ENCODE measurements at regions not wholly inside any gene's neighbourhood (a gene's known extent, or its start where the extent isn't known, plus 50 kb on each side); places are given as distances from the start of the nearest gene placed in this dataset.

DNA sequence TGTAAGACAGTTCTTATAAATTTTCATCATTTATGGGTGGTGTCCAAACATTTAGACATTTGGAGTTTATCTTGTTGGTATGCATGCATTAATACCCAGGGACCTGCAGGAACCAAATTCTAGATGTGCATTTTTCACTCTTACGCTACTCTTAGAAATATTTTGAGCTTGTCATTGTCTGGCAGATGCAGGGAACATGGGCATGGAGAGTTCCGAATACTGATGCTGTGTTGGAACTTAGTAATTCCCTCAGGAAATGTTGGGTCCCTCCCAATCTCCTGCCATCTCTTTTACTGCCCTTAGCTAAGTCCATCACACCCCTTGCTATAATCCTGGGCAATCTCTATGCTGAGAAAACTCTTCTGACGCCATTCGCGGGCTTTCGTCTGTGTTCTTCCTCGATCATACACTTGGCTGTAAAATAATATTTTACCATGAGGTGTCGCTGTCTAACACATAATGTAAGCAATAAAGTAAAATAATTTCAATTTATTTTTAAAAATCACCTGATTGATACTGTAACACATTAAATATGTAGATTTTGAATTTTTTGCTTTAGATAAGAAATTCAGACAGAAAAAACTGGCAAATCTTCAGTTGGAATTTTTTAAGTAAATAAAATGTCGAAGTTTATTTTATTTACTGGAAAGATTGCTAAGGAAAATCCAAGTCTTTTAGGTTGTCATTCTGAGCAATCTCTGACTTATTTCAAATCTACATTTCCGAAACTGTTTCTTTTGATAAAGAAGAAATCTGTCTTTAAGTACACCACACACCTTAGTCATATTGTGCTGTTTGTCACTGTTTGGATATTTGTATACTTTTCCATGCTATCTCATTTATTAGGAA is 304.1 kb upstream of the SSTR1 start:
- DNase-seq: peak; percentile 54

GRCh38 chr14:37924622-37925021 is 283.1 kb upstream of the SSTR1 start:
- DNase-seq: no peak

GRCh38 chr14:37932008-37932407 is 275.7 kb upstream of the SSTR1 start:
- no peak for DNase-seq

GRCh38 chr14:37932481-37932880 is 275.2 kb upstream of the SSTR1 start:
- DNase-seq: no peak

- no peak for DNase-seq
Observed at GRCh38 chr14:37936971-37937370, 270.7 kb upstream of the SSTR1 start.

DNA sequence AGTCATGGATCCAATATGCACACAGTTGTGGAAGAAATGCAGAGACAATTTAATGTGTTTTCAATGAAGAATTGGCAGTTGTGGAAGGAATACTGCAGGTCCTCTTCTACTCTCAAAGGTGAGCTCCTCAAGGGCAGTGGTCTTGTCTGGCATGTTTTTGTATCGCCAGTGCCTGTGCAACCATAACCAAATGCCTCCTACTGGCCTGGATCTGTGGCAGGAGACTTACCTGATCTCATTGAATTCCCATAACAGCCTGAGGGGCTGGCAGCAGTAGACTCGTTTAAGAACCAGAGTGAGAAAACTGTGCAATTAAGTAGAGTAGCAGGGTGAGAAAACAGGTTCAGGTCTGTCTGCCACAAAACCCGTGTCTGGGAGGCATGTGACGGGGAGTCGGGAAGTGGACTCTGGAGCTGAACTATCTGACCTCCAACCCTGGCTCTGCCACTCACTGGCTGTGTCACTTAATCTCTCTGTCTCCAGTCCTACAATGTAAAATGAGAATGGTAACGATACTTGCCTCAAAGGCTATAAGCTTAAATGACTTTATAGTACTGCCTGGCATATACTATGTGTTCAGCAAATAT is 268.2 kb upstream of the SSTR1 start:
- DNase-seq: no peak

DNA sequence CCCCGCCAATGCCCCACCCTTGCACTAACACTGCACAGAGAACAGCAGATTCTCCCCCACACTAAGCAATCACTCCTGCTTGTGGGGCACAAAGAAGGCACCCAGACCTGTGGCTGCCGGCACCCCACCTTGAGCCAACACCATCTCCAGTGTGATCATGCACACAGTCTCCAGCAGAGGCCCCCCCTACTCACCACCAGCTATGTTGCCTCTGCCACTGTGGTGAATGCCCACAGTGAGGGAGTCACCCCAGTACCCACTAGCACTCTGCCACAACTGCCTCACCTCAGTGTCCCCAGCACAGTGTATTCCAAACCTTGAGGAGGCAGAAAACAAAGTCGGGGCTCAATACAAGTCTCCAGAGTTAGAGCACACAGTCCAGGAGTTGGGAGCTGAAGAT is 261.7 kb upstream of the SSTR1 start:
- DNase-seq: no peak

- DNase-seq: no peak
Observed at GRCh38 chr14:37946819-37947218, 260.9 kb upstream of the SSTR1 start.

- no peak for DNase-seq
Observed at GRCh38 chr14:37948266-37948665, 259.4 kb upstream of the SSTR1 start.

GRCh38 chr14:37968664-37969240 is 239.0 kb upstream of the SSTR1 start:
- DNase-seq: no peak

DNA sequence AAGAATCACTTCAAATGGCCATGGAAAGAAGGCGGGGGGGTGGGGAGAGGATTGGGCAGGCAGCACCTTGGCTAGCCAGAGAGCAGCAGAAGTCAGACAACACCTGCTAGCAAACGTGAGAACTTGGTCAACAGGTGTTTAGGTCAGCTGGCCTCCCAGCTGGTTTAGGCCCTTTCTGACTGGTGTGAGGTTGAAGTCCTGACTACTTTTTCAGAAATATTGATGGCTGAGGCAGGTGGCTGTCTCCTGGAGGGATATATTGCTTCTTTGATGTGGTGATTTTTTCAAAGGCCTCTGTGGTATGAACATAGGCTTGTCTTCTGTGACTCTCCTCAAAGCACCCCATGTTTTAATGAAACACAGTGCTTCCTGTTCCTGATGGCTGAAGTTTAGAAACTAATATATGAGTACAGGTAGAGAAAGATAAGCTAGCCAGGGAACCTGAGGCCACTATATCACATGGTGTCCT is 238.2 kb upstream of the SSTR1 start:
- no peak for DNase-seq

DNA sequence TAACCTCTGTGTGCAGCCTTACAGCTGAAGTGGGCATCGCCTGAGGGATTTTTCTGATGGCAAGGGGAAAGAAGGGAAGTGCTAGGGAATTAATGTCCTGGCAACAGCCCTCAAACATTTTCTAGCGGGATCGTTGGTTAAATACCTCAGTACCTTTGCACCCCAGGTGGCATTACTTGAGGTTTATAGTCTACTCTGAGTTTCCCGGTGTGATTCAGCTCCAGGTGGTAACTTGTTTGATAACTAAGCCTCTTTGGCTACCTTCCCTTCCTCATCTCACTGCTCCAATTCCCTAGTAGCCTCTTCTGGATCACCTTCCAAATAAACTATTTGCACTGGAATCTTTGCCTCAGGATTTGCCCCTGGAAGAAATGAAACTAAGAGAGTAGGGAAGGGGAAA is 237.0 kb upstream of the SSTR1 start:
- DNase-seq: no peak

- no peak for DNase-seq
Observed at GRCh38 chr14:37972941-37973887, 234.5 kb upstream of the SSTR1 start.

- no peak for DNase-seq
Observed at GRCh38 chr14:37974421-37974820, 233.3 kb upstream of the SSTR1 start.

- DNase-seq: no peak
Observed at GRCh38 chr14:37977481-37977880, 230.2 kb upstream of the SSTR1 start.

GRCh38 chr14:37985826-37986470 is 221.8 kb upstream of the SSTR1 start:
- peak; percentile 60 for DNase-seq

GRCh38 chr14:37988472-37988871 is 219.2 kb upstream of the SSTR1 start:
- no peak for DNase-seq

DNA sequence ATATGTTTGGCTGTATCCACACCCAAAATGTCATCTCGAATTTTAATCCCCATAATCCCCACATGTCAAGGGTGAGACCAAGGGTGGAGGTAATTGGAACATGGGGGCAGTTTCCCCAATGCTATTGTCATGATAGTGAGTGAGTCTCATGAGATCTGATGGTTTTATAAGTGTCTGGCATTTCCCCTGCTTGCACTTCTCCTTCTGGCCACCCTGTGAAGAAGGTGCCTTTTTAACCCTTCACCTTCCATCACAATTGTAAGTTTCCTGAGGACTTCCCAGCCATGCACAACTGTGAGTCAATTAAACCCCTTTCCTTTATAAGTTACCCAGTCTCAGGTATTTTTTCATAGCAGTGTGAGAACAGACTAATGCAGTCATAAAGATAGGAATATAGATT is 216.7 kb upstream of the SSTR1 start:
- DNase-seq: no peak

- DNase-seq: no peak
Observed at GRCh38 chr14:37992499-37992898, 215.2 kb upstream of the SSTR1 start.

DNA sequence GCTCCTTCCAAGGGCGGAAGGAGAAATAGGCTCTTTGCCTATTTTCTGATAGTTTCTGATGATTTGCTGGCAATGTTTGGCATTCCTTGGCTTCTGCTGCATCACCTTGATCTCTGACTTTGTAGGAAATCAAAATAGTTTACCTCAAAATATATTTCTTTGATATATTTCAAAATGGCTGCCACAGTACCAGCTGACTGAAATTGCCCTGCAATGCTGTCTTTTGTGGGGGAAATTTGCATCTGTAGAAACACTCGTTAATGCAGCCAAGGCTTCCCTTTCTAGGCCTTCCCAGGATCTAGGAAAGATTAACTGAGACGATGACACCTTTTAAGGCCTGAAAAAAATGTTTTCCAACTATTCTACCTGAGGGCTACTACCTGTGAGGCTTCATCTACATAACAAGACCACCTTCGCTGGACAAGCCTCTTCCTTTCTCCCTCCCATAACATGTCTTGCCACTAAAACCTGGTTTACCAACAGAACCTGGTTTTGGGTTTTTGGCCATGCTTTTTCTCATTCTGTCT is 212.8 kb upstream of the SSTR1 start:
- no peak for DNase-seq

DNA sequence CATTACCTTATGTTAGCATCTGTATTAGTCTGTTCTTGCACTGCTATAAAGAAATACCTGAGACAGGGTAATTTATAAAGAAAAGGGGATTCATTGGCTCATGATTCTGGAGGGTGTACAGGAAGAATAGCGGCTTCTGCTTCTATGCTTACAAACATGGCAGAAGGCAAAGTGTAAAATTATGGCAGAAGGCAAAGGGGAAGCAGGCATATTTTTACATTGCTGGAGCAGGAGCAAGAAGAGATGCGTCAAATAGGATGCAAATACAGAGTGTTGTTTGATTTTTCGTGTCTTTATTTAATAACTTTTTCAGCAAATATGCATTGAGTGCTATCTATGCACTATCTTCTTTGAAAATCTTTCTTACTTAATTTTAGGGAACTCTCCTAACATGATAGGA is 210.7 kb upstream of the SSTR1 start:
- no peak for DNase-seq

GRCh38 chr14:38000340-38000739 is 207.4 kb upstream of the SSTR1 start:
- no peak for DNase-seq
